IMR-90 (cell line): ENCODE measurements at regions not wholly inside any gene's neighbourhood (a gene's known extent, or its start where the extent isn't known, plus 50 kb on each side); places are given as distances from the start of the nearest gene placed in this dataset.
A peak's percentile ranks its signal among the peaks of the same experiment; 100 is the strongest.

ENCODE experiments used
- ATAC-seq: fragments of 200-7000 bp; cut with Tn5 transposase; 2 replicates; pipeline ENCODE4 v1.9.1; 2020; ENCODE audit warnings: low read depth, mild to moderate bottlenecking, moderate library complexity
- BruUV-seq: library from RNA; stranded (reverse); fragments of 400-500 nt; replicated peaks from 2 replicates; lab custom pipeline; 2021; lab: Mats Ljungman, UMichigan
- CTCF ChIA-PET: fragments of 300-600 bp; formaldehyde crosslinking; extraction: SDS; loops from one replicate; lab custom pipeline; 2021; ENCODE audit warnings: antibody characterized with exemption; lab: Yijun Ruan, JAX
- POLR2A ChIA-PET: fragments of 300-600 bp; sonication (Branson Sonifier 250); formaldehyde crosslinking; loops from one replicate; lab custom pipeline; 2022; ENCODE audit warnings: antibody characterized with exemption; ENCODE audit not compliant: unreplicated experiment; lab: Charles Lee
- DNase-seq: peaks from one replicate; pipeline ENCODE4 v3.0.0; 2013
- H2AFZ ChIP-seq: replicated peaks from 2 replicates; pipeline ENCODE3; 2013; ENCODE audit warnings: low read length, mild to moderate bottlenecking; ENCODE audit not compliant: poor library complexity
- H2AK5ac ChIP-seq: 2 replicates; pipeline ENCODE4 v1.6.1; 2013; ENCODE audit warnings: low read depth, low read length, inconsistent platforms
- H2AK9ac ChIP-seq: replicated peaks from 2 replicates; pipeline ENCODE3; 2013; ENCODE audit warnings: mild to moderate bottlenecking, low read depth, low read length, moderate library complexity; ENCODE audit not compliant: poor library complexity
- H2BK120ac ChIP-seq: 2 replicates; pipeline ENCODE4 v1.6.1; 2013; ENCODE audit warnings: low read depth, low read length, inconsistent platforms
- H2BK15ac ChIP-seq: 3 replicates; pipeline ENCODE4 v1.6.1; 2013; ENCODE audit warnings: low read depth, low read length, inconsistent platforms
- H2BK20ac ChIP-seq: 2 replicates; pipeline ENCODE4 v1.6.1; 2013; ENCODE audit warnings: low read depth, mild to moderate bottlenecking, inconsistent platforms, low read length, moderate library complexity
- H2BK5ac ChIP-seq: 2 replicates; pipeline ENCODE4 v1.6.1; 2013; ENCODE audit warnings: mild to moderate bottlenecking, low read depth, low read length, inconsistent platforms; ENCODE audit not compliant: poor library complexity, severe bottlenecking
- H3K14ac ChIP-seq: replicated peaks from 2 replicates; pipeline ENCODE4 v1.6.1; 2013; ENCODE audit warnings: low read depth, low read length, inconsistent platforms
- H3K18ac ChIP-seq: 2 replicates; pipeline ENCODE4 v1.6.1; 2013; ENCODE audit warnings: low read depth, low read length, control low read depth
- H3K23ac ChIP-seq: 2 replicates; pipeline ENCODE4 v1.6.1; 2013; ENCODE audit warnings: low read depth, low read length, inconsistent platforms
- H3K27ac ChIP-seq: 2 replicates; pipeline ENCODE4 v1.5.1; 2013; ENCODE audit warnings: mild to moderate bottlenecking, control low read depth, low read length; ENCODE audit not compliant: insufficient read depth
- H3K27me3 ChIP-seq: 2 replicates; pipeline ENCODE4 v1.6.1; 2013; ENCODE audit warnings: low read length; ENCODE audit not compliant: control insufficient read depth, insufficient read depth
- H3K36me3 ChIP-seq: 2 replicates; pipeline ENCODE4 v1.6.1; 2013; ENCODE audit warnings: low read length, mixed read lengths; ENCODE audit not compliant: control insufficient read depth, insufficient read depth
- H3K4ac ChIP-seq: 2 replicates; pipeline ENCODE4 v1.6.1; 2013; ENCODE audit warnings: low read depth, low read length, inconsistent platforms
- H3K4me1 ChIP-seq: 2 replicates; pipeline ENCODE4 v1.6.1; 2013; ENCODE audit warnings: low read length, mixed read lengths; ENCODE audit not compliant: control insufficient read depth, insufficient read depth
- H3K4me2 ChIP-seq: 2 replicates; pipeline ENCODE4 v1.6.1; 2013; ENCODE audit warnings: low read depth, mild to moderate bottlenecking, control low read depth, low read length, moderate library complexity
- H3K4me3 ChIP-seq: 2 replicates; pipeline ENCODE4 v1.5.1; 2013; ENCODE audit warnings: low read depth, mild to moderate bottlenecking, control low read depth, low read length, moderate library complexity; ENCODE audit not compliant: insufficient read depth
- H3K56ac ChIP-seq: 2 replicates; pipeline ENCODE4 v1.6.1; 2013; ENCODE audit warnings: low read length, inconsistent platforms; ENCODE audit not compliant: insufficient read depth; ENCODE audit errors: extremely low read depth
- H3K79me1 ChIP-seq, 2 experiments: 2 replicates each; pipeline ENCODE4 v1.6.1; 2013; ENCODE audit warnings: low read length in 2 of 2, inconsistent platforms in 1 of 2, low read depth in 1 of 2
- H3K9ac ChIP-seq: 2 replicates; pipeline ENCODE4 v1.6.1; 2013; ENCODE audit warnings: low read depth, low read length, control low read depth
- H3K9me1 ChIP-seq: 2 replicates; pipeline ENCODE4 v1.6.1; 2013; ENCODE audit warnings: low read length, inconsistent platforms; ENCODE audit not compliant: insufficient read depth
- H3K9me3 ChIP-seq: 2 replicates; pipeline ENCODE4 v1.6.1; 2013; ENCODE audit warnings: low read length; ENCODE audit not compliant: control insufficient read depth, insufficient read depth
- H4K20me1 ChIP-seq: 2 replicates; pipeline ENCODE4 v1.6.1; 2013; ENCODE audit warnings: low read length, inconsistent platforms; ENCODE audit not compliant: insufficient read depth
- H4K5ac ChIP-seq: 2 replicates; pipeline ENCODE4 v1.6.1; 2013; ENCODE audit warnings: mild to moderate bottlenecking, low read depth, low read length, control low read depth
- H4K8ac ChIP-seq, 2 experiments: 2 replicates each; pipeline ENCODE4 v1.6.1; 2013; ENCODE audit warnings: low read depth in 2 of 2, low read length in 2 of 2, control low read depth in 1 of 2, inconsistent platforms in 1 of 2
- H4K91ac ChIP-seq: 2 replicates; pipeline ENCODE4 v1.6.1; 2013; ENCODE audit warnings: low read depth, low read length, inconsistent platforms; ENCODE audit not compliant: insufficient read depth
- BHLHE40 ChIP-seq: fragments of 150-350 bp; IDR thresholded peaks from 2 replicates; pipeline ENCODE4 v1.6.1; 2016; ENCODE audit warnings: mild to moderate bottlenecking, low read depth, low read length
- CEBPB ChIP-seq: IDR thresholded peaks from 2 replicates; pipeline ENCODE4 v1.6.1; 2012; ENCODE audit warnings: low read depth, low read length, improper control_type of control experiment
- CHD1 ChIP-seq: IDR thresholded peaks from 2 replicates; pipeline ENCODE4 v1.6.1; 2012; ENCODE audit warnings: low read depth, low read length, improper control_type of control experiment
- CTCF ChIP-seq: conservative IDR thresholded peaks from 2 replicates; pipeline ENCODE4 v1.5.1; 2012; ENCODE audit warnings: mild to moderate bottlenecking, low read depth, low read length, improper control_type of control experiment
- ELK1 ChIP-seq: fragments of 150-350 bp; IDR thresholded peaks from 2 replicates; pipeline ENCODE4 v1.6.1; 2016; ENCODE audit warnings: low read depth, mild to moderate bottlenecking, low read length, moderate library complexity, borderline replicate concordance
- FOS ChIP-seq: fragments of 150-350 bp; IDR thresholded peaks from 2 replicates; pipeline ENCODE4 v1.6.1; 2016; ENCODE audit warnings: low read depth, low read length
- MAFK ChIP-seq: IDR thresholded peaks from 2 replicates; pipeline ENCODE4 v1.6.1; 2012; ENCODE audit warnings: low read depth, low read length, improper control_type of control experiment
- MAZ ChIP-seq: IDR thresholded peaks from 2 replicates; pipeline ENCODE4 v1.6.1; 2012; ENCODE audit warnings: low read depth, mild to moderate bottlenecking, low read length, improper control_type of control experiment, moderate library complexity, borderline replicate concordance
- MXI1 ChIP-seq: IDR thresholded peaks from 2 replicates; pipeline ENCODE4 v1.6.1; 2012; ENCODE audit warnings: low read depth, mild to moderate bottlenecking, low read length, moderate library complexity, borderline replicate concordance
- NFE2L2 ChIP-seq: fragments of 150-350 bp; IDR thresholded peaks from 2 replicates; pipeline ENCODE4 v1.6.1; 2016; ENCODE audit warnings: low read depth, mild to moderate bottlenecking, low read length
- POLR2A ChIP-seq: IDR thresholded peaks from 2 replicates; pipeline ENCODE4 v1.6.1; 2012; ENCODE audit warnings: mild to moderate bottlenecking, low read depth, low read length
- RAD21 ChIP-seq: IDR thresholded peaks from 2 replicates; pipeline ENCODE4 v1.6.1; 2012; ENCODE audit warnings: low read length, improper control_type of control experiment
- RCOR1 ChIP-seq: IDR thresholded peaks from 2 replicates; pipeline ENCODE4 v1.6.1; 2012; ENCODE audit warnings: mild to moderate bottlenecking, low read length, improper control_type of control experiment; ENCODE audit not compliant: insufficient replicate concordance
- RFX5 ChIP-seq: IDR thresholded peaks from 2 replicates; pipeline ENCODE4 v1.8.0; 2012; ENCODE audit warnings: low read depth, mild to moderate bottlenecking, low read length, moderate library complexity
- SMC3 ChIP-seq: fragments of 150-350 bp; IDR thresholded peaks from 2 replicates; pipeline ENCODE4 v1.6.1; 2016; ENCODE audit warnings: low read depth, mild to moderate bottlenecking, antibody characterized with exemption, low read length, moderate library complexity
- USF2 ChIP-seq: fragments of 150-350 bp; IDR thresholded peaks from 2 replicates; pipeline ENCODE4 v1.6.1; 2017; ENCODE audit warnings: mild to moderate bottlenecking, antibody characterized with exemption, low read length, low read depth
- WGBS, 2 experiments: methylation state at CpG; one replicate each; pipeline versions ENCODE4 v1.1.5 to v1.1.7; 2013; ENCODE audit warnings: missing lambda C conversion rate in 2 of 2; ENCODE audit not compliant: insufficient read length in 1 of 2; ENCODE audit errors: extremely low coverage in 2 of 2; 5-methylcytosine and 5-hydroxymethylcytosine counted together
- dilution Hi-C: fragments of 300-500 bp; cut with HindIII; formaldehyde crosslinking; loops from one replicate; pipeline ENCODE4 v1.14.3; 2018; ENCODE audit warnings: low sequenced_read_pairs; ENCODE audit not compliant: unreplicated experiment
- in situ Hi-C: fragments of 300-500 bp; cut with MboI; formaldehyde crosslinking; loops from 3 replicates; pipeline ENCODE4 v1.14.3; 2019; ENCODE audit warnings: low sequenced_read_pairs, inconsistent platforms, mixed read lengths
- intact Hi-C: fragments of 100-400 bp; cut with micrococcal nuclease; formaldehyde crosslinking; loops from 2 replicates; pipeline ENCODE4 v1.10.0; 2022

- WGBS, 2 experiments = no CpG with 5 or more reads among the region's 5 CpGs
- Histone ChIP-seq H2BK20ac (no peak overlapping the region), H3K27me3 (peaks cover 10% of the 10 kb centered on the region; the same call in 1 of the 2 replicates), H3K9me3 (peaks cover 9% of the 10 kb centered on the region; the same call in 1 of the 2 replicates), H2AFZ (peak overlapping the region; percentile 61), H4K8ac (no peak overlapping the region), H2AK5ac (no peak overlapping the region), H2BK120ac (no peak overlapping the region), H3K79me1 (no peaks in the 10 kb centered on the region), H3K9me1 (no peaks in the 10 kb centered on the region), H3K9ac (no peak overlapping the region), H3K36me3 (no peaks in the 10 kb centered on the region), H2BK15ac (no peak overlapping the region), H4K5ac (no peak overlapping the region), H4K91ac (no peak overlapping the region), H2BK5ac (no peak overlapping the region), H3K56ac (no peak overlapping the region), H3K4ac (no peak overlapping the region), H3K23ac (no peak overlapping the region), H3K27ac (no peak overlapping the region), H3K4me3 (no peak overlapping the region), H3K4me2 (no peak overlapping the region), H3K14ac (no peak overlapping the region), H2AK9ac (no peak overlapping the region), H3K4me1 (no peaks in the 10 kb centered on the region), H4K20me1 (no peaks in the 10 kb centered on the region), H3K18ac (no peak overlapping the region)
- CTCF ChIA-PET = no interaction called here
- dilution Hi-C loops (no loop called here), intact Hi-C loops (no loop called here), in situ Hi-C loops (no loop called here)
- TF ChIP-seq SMC3 = no peak
- no peak for TF ChIP-seq CEBPB
- TF ChIP-seq RFX5 = no peak
- TF ChIP-seq CHD1 = no peak
- TF ChIP-seq CTCF = no peak
- no peak for TF ChIP-seq RCOR1
- no peak for TF ChIP-seq BHLHE40
- TF ChIP-seq MAZ = no peak
- TF ChIP-seq ELK1 = no peak
- TF ChIP-seq MXI1 = no peak
- TF ChIP-seq MAFK = no peak
- TF ChIP-seq NFE2L2 = no peak
- no peak for TF ChIP-seq POLR2A
- TF ChIP-seq FOS = no peak
- TF ChIP-seq USF2 = no peak
- no peak for TF ChIP-seq RAD21
- DNase-seq (no peak), ATAC-seq (no peak)
- POLR2A ChIA-PET = no interaction called here
- BruUV-seq = no TSS peak
These were observed 809.2 kb upstream of the TMEM132C start for GRCh38 chr12:127457726-127458125.
